HG02852 (cell line): ENCODE measurements at regions not wholly inside any gene's neighbourhood (a gene's known extent, or its start where the extent isn't known, plus 50 kb on each side); places are given as distances from the start of the nearest gene placed in this dataset.
"Not testable (repeated sequence)": the region's sequence is repeated elsewhere in the genome, so short reads cannot be mapped to it uniquely, and the experiment has no call there.

Experiments used
- ATAC-seq: cut with Tn5 transposase; IDR thresholded peaks from one replicate; pipeline ENCODE4 v1.9.1; 2021; ENCODE audit warnings: mild to moderate bottlenecking, moderate library complexity; ENCODE audit not compliant: unreplicated experiment

- no peak for ATAC-seq
Measured at GRCh38 chr5:56632199-56632598, 183.2 kb upstream of the MAP3K1 start.

GRCh38 chr5:56631719-56632118 is 183.6 kb upstream of the MAP3K1 start:
- ATAC-seq = no peak

GRCh38 chr5:56628616-56629015 is 186.7 kb upstream of the MAP3K1 start:
- not testable (repeated sequence) for ATAC-seq

- no peak for ATAC-seq
Measured at GRCh38 chr5:56625541-56625940, 189.8 kb upstream of the MAP3K1 start.

- no peak for ATAC-seq
Measured at GRCh38 chr5:56624751-56625150, 190.6 kb upstream of the MAP3K1 start.

- no peak for ATAC-seq
Measured at GRCh38 chr5:56622141-56622540, 193.2 kb upstream of the MAP3K1 start.

- ATAC-seq = no peak
Measured at GRCh38 chr5:56620903-56621677, 194.3 kb upstream of the MAP3K1 start.

- ATAC-seq = no peak
Measured at GRCh38 chr5:56617998-56618397, 197.4 kb upstream of the MAP3K1 start.

- no peak for ATAC-seq
Measured at GRCh38 chr5:56616454-56617160, 198.7 kb upstream of the MAP3K1 start.

GRCh38 chr5:56615361-56616153 is 199.8 kb upstream of the MAP3K1 start:
- ATAC-seq = no peak

- no peak for ATAC-seq
Measured at GRCh38 chr5:56612759-56613158, 202.6 kb upstream of the MAP3K1 start.

- ATAC-seq = no peak
Measured at GRCh38 chr5:56612353-56612752, 203.0 kb upstream of the MAP3K1 start.

- ATAC-seq = no peak
Measured at GRCh38 chr5:56610093-56610698, 205.2 kb upstream of the MAP3K1 start.

GRCh38 chr5:56608217-56608925 is 207.0 kb upstream of the MAP3K1 start:
- no peak for ATAC-seq

GRCh38 chr5:56607551-56607950 is 207.8 kb upstream of the MAP3K1 start:
- ATAC-seq = no peak

GRCh38 chr5:56607074-56607473 is 208.3 kb upstream of the MAP3K1 start:
- no peak for ATAC-seq

GRCh38 chr5:56606192-56606591 is 209.2 kb upstream of the MAP3K1 start:
- no peak for ATAC-seq

- ATAC-seq = no peak
Measured at GRCh38 chr5:56605231-56605630, 210.1 kb upstream of the MAP3K1 start.

GRCh38 chr5:56601641-56602071 is 213.7 kb upstream of the MAP3K1 start:
- no peak for ATAC-seq

- ATAC-seq = no peak
Measured at GRCh38 chr5:56598941-56599340, 216.4 kb upstream of the MAP3K1 start.
